GM21737 (cell line): ENCODE measurements at regions not wholly inside any gene's neighbourhood (a gene's known extent, or its start where the extent isn't known, plus 50 kb on each side); places are given as distances from the start of the nearest gene placed in this dataset.

ENCODE experiments used
- ATAC-seq: cut with Tn5 transposase; IDR thresholded peaks from one replicate; pipeline ENCODE4 v1.9.1; 2021; ENCODE audit warnings: mild to moderate bottlenecking, moderate library complexity; ENCODE audit not compliant: unreplicated experiment

DNA sequence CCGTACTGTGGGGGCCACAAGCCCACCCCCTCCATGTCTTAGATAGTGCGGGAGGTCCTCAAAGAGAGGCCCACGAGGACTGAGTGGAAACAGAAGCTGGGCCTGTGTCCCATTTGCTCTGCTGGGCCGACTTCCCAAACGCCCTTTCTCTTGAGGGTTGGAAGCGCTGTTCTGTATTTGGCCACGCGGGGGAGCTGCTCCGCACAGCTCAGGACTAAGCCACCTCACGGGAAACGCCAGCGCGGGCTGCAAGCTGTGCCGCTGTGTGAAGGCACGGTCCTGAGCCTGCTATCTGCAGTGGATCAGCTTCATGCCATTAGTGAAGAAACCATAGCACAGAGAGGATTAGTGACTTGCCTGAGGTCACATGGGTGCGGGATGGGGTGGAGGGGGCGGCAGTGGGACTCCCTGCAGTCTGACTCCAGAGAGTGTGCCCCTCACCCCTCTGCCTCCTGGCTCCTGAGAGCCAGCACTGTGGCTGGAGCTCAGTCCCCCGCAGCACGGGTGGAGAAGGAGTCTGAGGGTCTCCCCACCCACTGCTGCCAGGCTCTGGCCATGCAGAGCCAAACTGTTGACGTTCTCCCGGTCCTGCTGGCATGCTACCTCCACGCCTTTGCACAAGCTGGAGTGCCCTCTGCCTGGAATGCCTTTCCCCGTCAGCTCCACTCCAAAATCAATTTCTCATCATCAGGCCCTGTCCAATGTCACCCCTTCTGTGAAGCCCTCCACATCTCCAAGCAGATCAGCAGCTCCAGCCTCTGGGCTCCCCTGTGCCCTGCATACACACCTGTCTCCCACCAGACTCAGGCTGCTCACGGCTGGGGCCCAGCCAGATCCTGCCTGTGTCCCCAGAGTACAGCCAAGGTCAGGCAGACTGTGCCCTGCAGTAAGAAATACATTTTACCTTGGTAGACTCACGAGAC lies 51.5 kb upstream of the LRRC32 start:
- peak; percentile 60 for ATAC-seq

DNA sequence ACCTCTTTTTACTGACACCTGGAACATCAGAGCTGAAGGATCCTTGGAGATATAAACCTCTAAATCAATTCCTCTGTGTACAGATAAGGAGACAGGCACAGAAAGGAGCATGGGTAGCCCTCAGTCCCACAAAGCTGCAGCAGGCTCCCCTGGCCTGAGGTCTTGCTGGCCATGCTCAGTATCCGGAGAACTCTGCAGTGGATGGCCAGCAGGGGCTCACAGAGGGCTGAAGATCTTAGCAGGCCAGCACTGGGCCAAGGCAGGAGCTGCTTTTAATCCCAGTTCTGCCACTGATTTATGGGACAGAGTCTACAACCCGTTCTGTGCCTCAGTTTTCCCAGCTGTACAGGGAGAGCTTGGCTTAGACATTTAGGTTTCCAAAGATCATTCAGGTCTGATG lies 52.6 kb upstream of the LRRC32 start:
- no peak for ATAC-seq

GRCh38 chr11:76723548-76723947 lies 53.0 kb upstream of the LRRC32 start:
- no peak for ATAC-seq

DNA sequence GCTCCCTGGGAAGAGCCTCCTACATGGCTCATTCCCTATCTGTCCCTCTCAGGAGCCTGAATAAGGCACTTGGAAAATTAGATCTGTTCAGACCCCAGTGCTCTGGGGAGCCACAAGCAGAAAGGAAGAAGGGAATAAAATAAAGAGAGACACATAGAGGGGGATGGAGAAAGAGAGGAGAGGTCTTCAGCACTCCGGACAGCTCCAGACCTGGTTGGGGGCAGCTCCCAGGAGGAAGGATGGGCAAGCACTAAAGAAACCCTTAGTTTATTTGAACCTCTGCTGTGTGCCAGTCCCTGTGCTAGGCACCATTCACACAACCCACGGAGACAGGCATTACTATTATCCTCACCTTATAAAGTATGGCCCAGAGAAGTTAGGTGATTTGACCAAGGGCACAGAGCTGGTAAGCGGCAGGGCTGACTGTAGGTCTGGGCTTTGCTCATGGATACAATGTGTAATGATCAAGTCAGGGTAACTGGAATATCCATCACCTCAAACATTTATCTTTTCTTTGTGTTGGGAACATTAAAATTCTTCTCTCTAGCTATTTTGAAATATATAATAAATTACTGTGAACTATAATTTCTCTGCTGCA lies 53.7 kb upstream of the LRRC32 start:
- ATAC-seq, result no peak

DNA sequence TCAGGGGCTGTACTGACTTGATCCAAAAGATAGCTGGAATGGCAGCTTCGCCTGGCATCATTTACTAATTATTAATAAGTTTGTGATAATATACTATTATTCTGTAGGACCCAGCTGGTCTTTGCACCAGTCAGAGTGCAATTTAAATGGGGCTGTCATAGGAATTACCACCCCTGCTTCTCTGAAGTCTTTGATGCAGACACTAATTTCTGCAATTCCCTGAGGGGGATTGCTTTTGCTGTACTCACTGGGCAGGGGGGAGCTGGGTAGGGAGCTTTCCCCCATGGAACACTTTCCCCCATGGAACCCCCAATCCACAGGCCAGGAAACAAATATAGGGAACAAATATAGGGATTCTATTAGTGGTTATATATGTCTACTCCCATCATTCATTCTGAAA lies 54.9 kb upstream of the TSKU start:
- no peak for ATAC-seq

GRCh38 chr11:76728778-76729177 lies 54.4 kb upstream of the TSKU start:
- ATAC-seq, result no peak

- no peak for ATAC-seq
Measured at GRCh38 chr11:76729214-76729613, 53.9 kb upstream of the TSKU start.

DNA sequence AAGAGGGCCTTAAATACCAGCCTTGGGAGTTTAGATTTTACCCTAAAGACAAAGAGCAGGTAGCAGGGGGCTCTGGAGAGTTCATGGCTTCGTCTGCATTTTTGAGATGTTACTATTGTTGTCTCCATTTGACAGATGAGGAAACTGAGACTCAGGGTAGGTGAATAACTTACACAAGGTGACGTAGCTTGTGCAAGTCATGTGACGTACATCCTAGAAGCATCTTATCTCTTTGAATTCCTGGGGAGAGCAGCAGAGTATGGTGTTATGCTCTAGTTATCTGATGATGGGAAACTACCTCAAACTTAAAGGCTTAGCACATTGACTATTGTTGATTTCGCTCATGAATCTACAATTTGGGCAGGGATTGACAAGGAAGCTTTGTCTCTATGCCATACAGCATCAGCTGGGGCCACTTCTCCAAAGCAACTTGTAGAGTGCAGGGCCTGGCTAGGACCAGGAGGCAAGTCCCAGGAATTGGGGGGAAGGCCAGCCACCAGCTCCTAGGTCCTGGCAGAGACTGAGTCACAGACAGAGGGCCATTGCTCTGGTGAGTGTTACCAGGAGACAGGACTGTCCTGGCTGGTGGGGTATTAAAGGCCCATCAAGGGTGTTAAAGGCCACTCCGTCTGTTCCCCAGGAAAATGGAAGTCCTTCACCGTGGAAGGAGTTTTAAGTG lies 52.1 kb upstream of the TSKU start:
- no peak for ATAC-seq

- ATAC-seq, result no peak
Measured at GRCh38 chr11:76732643-76733042, 50.5 kb upstream of the TSKU start.
